Heart right ventricle (tissue), 16 donors: ENCODE measurements at regions not wholly inside any gene's neighbourhood (a gene's known extent, or its start where the extent isn't known, plus 50 kb on each side); places are given as distances from the start of the nearest gene placed in this dataset.

Experiments used
- ATAC-seq, 8 donors: fragments of 200-7000 bp; cut with Tn5 transposase; one replicate each; pipeline ENCODE4 v1.9.1; 2020; ENCODE audit warnings: mild to moderate bottlenecking in 8 of 8, moderate library complexity in 8 of 8, moderate number of reproducible peaks in 1 of 8
- DNase-seq, 2 donors: peaks; one replicate each; pipeline ENCODE4 v3.0.0-alpha.2; 2020
- H3K27ac ChIP-seq, 10 donors: fragments of 200-600 bp; sonication (generic) in 2 of 10; one replicate each; pipeline versions ENCODE4 v1.5.0 to v1.8.0; 2020 to 2022; ENCODE audit warnings: mild to moderate bottlenecking in 3 of 10
- H3K27me3 ChIP-seq, 7 donors: fragments of 200-600 bp; one replicate each; pipeline ENCODE4 v1.8.0; 2021 to 2022; ENCODE audit warnings: mild to moderate bottlenecking in 2 of 7
- H3K36me3 ChIP-seq, 9 donors: fragments of 200-600 bp; sonication (generic) in 1 of 9; one replicate each; pipeline versions ENCODE4 v1.5.0 to v1.8.0; 2020 to 2022; ENCODE audit warnings: mild to moderate bottlenecking in 2 of 9
- H3K4me1 ChIP-seq, 9 donors: fragments of 200-600 bp; sonication (generic) in 1 of 9; one replicate each; pipeline versions ENCODE4 v1.5.0 to v1.8.0; 2020 to 2022; ENCODE audit warnings: mild to moderate bottlenecking in 4 of 9
- H3K4me3 ChIP-seq, 10 donors: fragments of 200-600 bp; sonication (generic) in 2 of 10; one replicate each; pipeline versions ENCODE4 v1.5.0 to v1.8.0; 2020 to 2022; ENCODE audit warnings: mild to moderate bottlenecking in 7 of 10, moderate library complexity in 2 of 10
- H3K9me3 ChIP-seq, 11 donors: fragments of 200-600 bp in 10 of 11; sonication (generic) in 2 of 11; one replicate each; pipeline versions ENCODE4 v1.5.0 to v1.8.0; 2013 to 2022; ENCODE audit warnings: mild to moderate bottlenecking in 2 of 11, control low read depth in 1 of 11, moderate library complexity in 1 of 11
- CTCF ChIP-seq, 9 donors: fragments of 200-600 bp; sonication (generic) in 2 of 9; IDR thresholded peaks; one replicate each; pipeline versions ENCODE4 v1.5.0 to v1.8.0; 2021 to 2022; ENCODE audit warnings: antibody characterized with exemption in 9 of 9, mild to moderate bottlenecking in 5 of 9, moderate library complexity in 1 of 9
- WGBS, 2 donors: extraction: QIAGEN DNeasy Blood & Tissue Kit; methylation state at CpG; one replicate each; pipeline ENCODE4 v1.1.7; 2013; ENCODE audit warnings: inconsistent platforms in 1 of 2; 5-methylcytosine and 5-hydroxymethylcytosine counted together
- intact Hi-C, 10 donors: fragments of 100-400 bp; cut with DNase I; formaldehyde crosslinking; loops; one replicate each; pipeline versions ENCODE4 v1.11.1 to v1.14.2; 2022
- donor health status: Arrhythmogenic right ventricular cardiomyopathy.
- donor health status: ischemic (EF 13 %, LVEDD 7.1; RV severe dilation, severe dysfunction).
- donor health status: healthy with polysubstance abuse.
- donor health status: DM: no; HTN: yes; CAD: no.
- donor health status: DM: no; HTN: no; CAD: no.
- donor health status: ischemic (EF 25% LVEDD 6.9; RV normal size, moderate dysfunction).
- donor health status: ischemic (EF 25% LVEDD 5.7; RV mildly dilated, moderate dysfunction).
- donor health status: healthy.
- donor health status: DM: yes; HTN: yes; CAD: no.
- donor health status: Ischemic cardiomyopathy.
- donor health status: ischemic (EF 35%, LVEDD 5.7; RV mildly dilated, moderate dysfunction).
- donor health status: nonischemic (EF 11% LVEDD 7.7; RV severe dilation, severe dysfunction).
- donor health status: DM: yes; HTN: yes; CAD: no.
- donor health status: PGD.
- donor health status: ischemic (EF 29% LVEDD 5.4; RV normal size, mild dysfunction).
- donor health status: nonischemic (EF 23%, LVEDD 6.1; RV moderate dilation, normal function).

DNA sequence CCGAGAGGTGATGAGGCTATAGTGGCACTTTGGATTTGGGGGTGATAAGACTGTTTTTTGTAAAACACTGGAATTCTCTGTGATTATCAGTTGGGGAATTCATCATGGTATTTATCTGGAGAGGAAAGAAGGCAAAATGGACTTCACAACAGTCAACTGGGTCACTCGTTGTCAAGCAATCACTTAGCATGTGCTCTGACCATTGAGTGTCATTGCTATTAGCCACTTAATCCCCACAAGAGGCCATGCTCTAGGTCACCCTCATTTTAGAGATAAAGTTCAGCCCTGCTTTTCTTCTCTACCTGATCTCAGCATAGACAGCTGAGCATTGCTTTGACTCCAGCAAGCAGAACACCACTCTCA is 160.1 kb upstream of the PITX1 start:
- peaks cover 0 to 55% (median 38%) of the 10 kb centered on the region in 7 donors for H3K27me3 ChIP-seq
- DNase-seq = no peak
- intact Hi-C loops = loop anchor here in 6 of 10 donors (5.0 to 10.0 kb wide), 7 partner anchors 137 to 282 kb away; no protein-coding TSS in a partner anchor

GRCh38 chr5:135193213-135194125 is 159.4 kb upstream of the PITX1 start:
- H3K27me3 ChIP-seq = peaks cover 0 to 58% (median 43%) of the 10 kb centered on the region in 7 donors
- H3K4me1 ChIP-seq = peaks cover 0 to 15% (median 7%) of the 10 kb centered on the region in 9 donors
- no peak for DNase-seq
- WGBS, 2 donors = 62 to 69% methylated on average over 8 of the region's 8 CpGs
- no peak for ATAC-seq
- peaks cover 0 to 11% (median 0%) of the 10 kb centered on the region in 11 donors for H3K9me3 ChIP-seq
- no peaks in the 10 kb centered on the region for H3K36me3 ChIP-seq
- intact Hi-C loops = loop anchor here in 6 of 10 donors (5.0 to 10.0 kb wide), 7 partner anchors 136 to 281 kb away; no protein-coding TSS in a partner anchor
- H3K27ac ChIP-seq = no peak overlapping the region
- H3K4me3 ChIP-seq = no peak overlapping the region
- TF ChIP-seq CTCF (IDR thresholded peaks at IDR 0.05) = no peak

More for the DNA sequence above, 160.1 kb upstream of the PITX1 start:
- Histone ChIP-seq H3K4me3 (no peak overlapping the region), H3K4me1 (peaks cover 0 to 15% (median 7%) of the 10 kb centered on the region in 9 donors), H3K36me3 (no peaks in the 10 kb centered on the region), H3K9me3 (peaks cover 0 to 11% (median 0%) of the 10 kb centered on the region in 11 donors), H3K27ac (no peak overlapping the region)
- WGBS, 2 donors = 26 to 36% methylated on average over 2 of the region's 2 CpGs
- ATAC-seq = no peak
- TF ChIP-seq CTCF (IDR thresholded peaks at IDR 0.05) = no peak

DNA sequence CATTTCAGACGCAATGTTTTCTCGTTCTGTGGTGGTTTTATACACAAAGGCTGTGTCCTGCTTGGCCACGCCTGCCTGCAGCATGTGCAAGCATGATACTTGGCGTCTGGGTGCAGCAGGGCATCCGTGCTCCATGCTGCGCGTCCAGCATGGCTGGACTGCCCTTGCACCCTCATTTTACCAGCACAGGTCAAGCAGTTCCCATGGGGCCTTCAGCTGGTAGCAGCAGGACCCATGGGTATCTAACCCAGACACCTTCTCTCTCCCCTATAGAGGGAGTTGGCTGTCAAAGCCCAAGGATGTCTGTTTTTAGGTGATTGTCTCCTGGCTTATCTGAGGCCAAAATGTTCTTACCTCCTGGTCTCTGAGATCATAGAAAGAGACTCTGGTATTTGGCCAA is 158.3 kb upstream of the PITX1 start:
- peaks cover 0 to 67% (median 54%) of the 10 kb centered on the region in 7 donors for H3K27me3 ChIP-seq
- intact Hi-C loops = loop anchor here in 6 of 10 donors (5.0 to 10.0 kb wide), 7 partner anchors 135 to 280 kb away; no protein-coding TSS in a partner anchor
- 87 to 90% methylated on average over 7 of the region's 7 CpGs for WGBS, 2 donors

More for the DNA sequence above, 158.3 kb upstream of the PITX1 start:
- peaks cover 0 to 9% (median 0%) of the 10 kb centered on the region in 11 donors for H3K9me3 ChIP-seq
- no peak for TF ChIP-seq CTCF (IDR thresholded peaks at IDR 0.05)
- ATAC-seq (no peak), DNase-seq (no peak)
- H3K27ac ChIP-seq = no peak overlapping the region
- H3K4me1 ChIP-seq = peaks cover 0 to 15% (median 7%) of the 10 kb centered on the region in 9 donors
- H3K4me3 ChIP-seq = no peak overlapping the region
- no peaks in the 10 kb centered on the region for H3K36me3 ChIP-seq
